Left ventricle myocardium inferior (tissue), 1 donor: ENCODE measurements at regions not wholly inside any gene's neighbourhood (a gene's known extent, or its start where the extent isn't known, plus 50 kb on each side); places are given as distances from the start of the nearest gene placed in this dataset.
A peak's percentile ranks its signal among the peaks of the same experiment; 100 is the strongest.

Source experiments
- DNase-seq: peaks from one replicate; pipeline ENCODE4 v3.0.0-alpha.2; 2020
- H3K27ac ChIP-seq: fragments of 200-600 bp; replicated peaks from 2 replicates; pipeline ENCODE4 v1.8.0; 2021
- H3K27me3 ChIP-seq: fragments of 200-600 bp; 2 replicates; pipeline ENCODE4 v1.8.0; 2021; ENCODE audit warnings: low read depth
- H3K36me3 ChIP-seq: fragments of 200-600 bp; 2 replicates; pipeline ENCODE4 v1.8.0; 2021
- H3K4me1 ChIP-seq: fragments of 200-600 bp; 2 replicates; pipeline ENCODE4 v1.8.0; 2021
- H3K4me3 ChIP-seq: fragments of 200-600 bp; 2 replicates; pipeline ENCODE4 v1.8.0; 2021; ENCODE audit warnings: mild to moderate bottlenecking, moderate library complexity
- H3K9me3 ChIP-seq: fragments of 200-600 bp; replicated peaks from 2 replicates; pipeline ENCODE4 v1.8.0; 2021
- CTCF ChIP-seq: fragments of 200-600 bp; IDR thresholded peaks from 2 replicates; pipeline ENCODE4 v1.8.0; 2021; ENCODE audit warnings: antibody characterized with exemption, mild to moderate bottlenecking, borderline replicate concordance
- intact Hi-C: fragments of 100-400 bp; cut with micrococcal nuclease; formaldehyde crosslinking; loops from one replicate; pipeline ENCODE4 v1.11.0; 2022
- donor health status: DM: no; HTN: yes; CAD: no; lungs with severe emphysema.

GRCh38 chr1:55695552-55695951, 480.4 kb upstream of the USP24 start:
- TF ChIP-seq CTCF: no peak
- H3K9me3 ChIP-seq: no peaks in the 10 kb centered on the region
- no peaks in the 10 kb centered on the region for H3K27me3 ChIP-seq
- intact Hi-C loops: no loop called here
- no peak overlapping the region for H3K4me3 ChIP-seq
- no peak for DNase-seq
- no peaks in the 10 kb centered on the region for H3K36me3 ChIP-seq
- H3K4me1 ChIP-seq: peaks cover 14% of the 10 kb centered on the region
- peak overlapping the region; percentile 46 for H3K27ac ChIP-seq

GRCh38 chr1:55695151-55695550, 480.0 kb upstream of the USP24 start:
- no peak for TF ChIP-seq CTCF
- H3K27ac ChIP-seq: no peak overlapping the region
- intact Hi-C loops: no loop called here

GRCh38 chr1:55694310-55694801, 479.2 kb upstream of the USP24 start:
- Histone ChIP-seq H3K36me3 (no peaks in the 10 kb centered on the region), H3K4me1 (peaks cover 14% of the 10 kb centered on the region), H3K27me3 (peaks cover 7% of the 10 kb centered on the region), H3K27ac (no peak overlapping the region), H3K9me3 (no peaks in the 10 kb centered on the region), H3K4me3 (no peak overlapping the region)
- no peak for DNase-seq
- no peak for TF ChIP-seq CTCF
- intact Hi-C loops: no loop called here

More at GRCh38 chr1:55695151-55695550, 480.0 kb upstream of the USP24 start:
- Histone ChIP-seq H3K27me3 (peaks cover under 1% of the 10 kb centered on the region), H3K4me3 (no peak overlapping the region), H3K36me3 (no peaks in the 10 kb centered on the region), H3K4me1 (peaks cover 14% of the 10 kb centered on the region), H3K9me3 (no peaks in the 10 kb centered on the region)
- no peak for DNase-seq

- Histone ChIP-seq H3K9me3 (no peaks in the 10 kb centered on the region), H3K27ac (no peak overlapping the region), H3K27me3 (peaks cover 7% of the 10 kb centered on the region), H3K4me1 (peaks cover 14% of the 10 kb centered on the region), H3K4me3 (no peak overlapping the region), H3K36me3 (no peaks in the 10 kb centered on the region)
- intact Hi-C loops: no loop called here
- DNase-seq: no peak
- no peak for TF ChIP-seq CTCF
Observed at GRCh38 chr1:55692726-55693125, 477.6 kb upstream of the USP24 start.

- Histone ChIP-seq H3K9me3 (no peaks in the 10 kb centered on the region), H3K4me1 (peaks cover 11% of the 10 kb centered on the region), H3K27ac (no peak overlapping the region), H3K4me3 (no peak overlapping the region), H3K36me3 (no peaks in the 10 kb centered on the region), H3K27me3 (peaks cover 7% of the 10 kb centered on the region)
- intact Hi-C loops: no loop called here
- TF ChIP-seq CTCF: no peak
- DNase-seq: no peak
Observed at GRCh38 chr1:55690366-55690765, 475.2 kb upstream of the USP24 start.
